Glutamatergic neuron (in vitro differentiated cells): ENCODE measurements at regions not wholly inside any gene's neighbourhood (a gene's known extent, or its start where the extent isn't known, plus 50 kb on each side); places are given as distances from the start of the nearest gene placed in this dataset.
A peak's percentile ranks its signal among the peaks of the same experiment; 100 is the strongest.

Source experiments
- DNase-seq: peaks from one replicate; pipeline ENCODE4 v3.0.0; 2022
- H3K27ac Mint-ChIP-seq: one replicate; pipeline ENCODE4 v1.8.0; 2020; ENCODE audit warnings: mild to moderate bottlenecking, mixed read lengths, inconsistent platforms; ENCODE audit not compliant: unreplicated experiment
- H3K27me3 Mint-ChIP-seq: one replicate; pipeline ENCODE4 v1.8.0; 2020; ENCODE audit warnings: mild to moderate bottlenecking, moderate library complexity, mixed read lengths, inconsistent platforms; ENCODE audit not compliant: unreplicated experiment
- H3K36me3 Mint-ChIP-seq: one replicate; pipeline ENCODE4 v1.8.0; 2020; ENCODE audit warnings: mild to moderate bottlenecking, mixed read lengths, inconsistent platforms; ENCODE audit not compliant: unreplicated experiment
- H3K4me1 Mint-ChIP-seq: one replicate; pipeline ENCODE4 v1.8.0; 2020; ENCODE audit warnings: mild to moderate bottlenecking, low read depth, mixed read lengths, inconsistent platforms; ENCODE audit not compliant: unreplicated experiment
- H3K4me3 Mint-ChIP-seq: one replicate; pipeline ENCODE4 v1.8.0; 2020; ENCODE audit warnings: mild to moderate bottlenecking, mixed read lengths, inconsistent platforms; ENCODE audit not compliant: unreplicated experiment
- H3K9me3 Mint-ChIP-seq: one replicate; pipeline ENCODE4 v1.8.0; 2020; ENCODE audit warnings: mild to moderate bottlenecking, moderate library complexity, mixed read lengths, inconsistent platforms; ENCODE audit not compliant: unreplicated experiment
- CTCF ChIP-seq: fragments of 200-600 bp; sonication (generic); IDR thresholded peaks from one replicate; pipeline ENCODE4 v1.5.0; 2021; ENCODE audit not compliant: partially characterized antibody, unreplicated experiment

DNA sequence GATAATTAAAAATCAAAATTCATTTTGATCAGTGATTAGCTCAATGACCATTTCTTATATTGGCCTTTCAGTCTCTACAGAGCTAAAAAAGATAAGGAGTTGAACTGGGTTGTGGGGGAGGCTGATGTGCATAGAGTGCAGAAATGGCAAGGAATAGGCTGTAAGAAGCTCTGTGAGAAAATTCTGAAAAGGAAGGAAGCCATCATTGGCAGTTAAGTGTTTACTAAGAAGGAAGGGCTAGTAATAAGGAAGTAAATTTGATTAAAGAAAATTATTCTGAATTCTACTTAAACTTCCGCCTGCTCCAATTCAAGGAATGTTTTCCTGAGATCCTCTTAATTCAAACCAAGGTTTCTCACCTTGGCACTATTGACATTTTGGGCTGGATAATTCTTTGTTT is 187.5 kb downstream of the MZT1 start:
- no peak for DNase-seq

DNA sequence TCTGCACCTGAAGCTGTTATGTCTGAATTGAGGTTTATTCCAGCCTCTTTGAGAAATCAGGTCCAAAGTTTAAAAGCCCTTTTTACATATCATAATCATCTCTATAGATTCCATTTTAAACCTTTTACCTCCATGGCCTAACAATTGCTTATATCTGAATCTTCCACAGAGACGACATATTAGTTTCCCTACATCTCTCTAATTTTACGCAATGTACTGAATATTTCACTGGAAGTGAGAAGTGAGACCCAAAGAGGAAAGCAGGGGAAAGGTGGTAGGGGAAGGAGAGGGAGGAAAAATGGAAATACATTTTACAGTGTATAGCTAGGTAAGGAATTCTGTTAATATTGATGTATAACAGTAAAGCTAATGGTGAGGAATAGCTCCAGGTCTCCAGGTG is 189.6 kb downstream of the MZT1 start:
- no peaks in the 10 kb centered on the region for H3K36me3 Mint-ChIP-seq
- no peak for DNase-seq
- peaks cover 4% of the 10 kb centered on the region for H3K9me3 Mint-ChIP-seq
- no peak overlapping the region for H3K27ac Mint-ChIP-seq
- no peak for TF ChIP-seq CTCF
- H3K27me3 Mint-ChIP-seq = peaks cover 9% of the 10 kb centered on the region
- H3K4me3 Mint-ChIP-seq = no peak overlapping the region
- peaks cover 42% of the 10 kb centered on the region for H3K4me1 Mint-ChIP-seq

More for the DNA sequence above, 187.5 kb downstream of the MZT1 start:
- no peak overlapping the region for H3K27ac Mint-ChIP-seq
- H3K9me3 Mint-ChIP-seq = peaks cover 2% of the 10 kb centered on the region
- H3K4me3 Mint-ChIP-seq = no peak overlapping the region
- TF ChIP-seq CTCF = no peak
- no peaks in the 10 kb centered on the region for H3K36me3 Mint-ChIP-seq
- H3K27me3 Mint-ChIP-seq = peaks cover 4% of the 10 kb centered on the region
- H3K4me1 Mint-ChIP-seq = peaks cover 22% of the 10 kb centered on the region

DNA sequence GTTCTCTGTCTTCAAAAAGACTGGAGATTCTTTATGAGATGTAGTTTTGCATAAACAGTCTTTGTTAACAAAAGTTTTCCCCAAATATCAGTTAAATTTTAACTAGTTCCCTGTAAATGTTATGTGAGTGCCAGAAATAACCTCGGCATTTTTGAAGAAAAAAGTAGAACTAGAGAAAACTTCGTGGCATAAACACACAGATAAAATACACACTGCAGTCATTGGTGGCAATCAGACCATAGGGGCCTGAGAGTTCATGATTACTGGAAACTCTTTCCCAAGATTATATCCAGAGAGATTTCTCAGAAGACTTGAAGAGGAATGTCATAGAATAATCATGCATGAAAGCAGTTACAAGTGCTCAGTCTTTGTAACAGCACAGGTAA is 190.0 kb downstream of the MZT1 start:
- H3K9me3 Mint-ChIP-seq = peaks cover 4% of the 10 kb centered on the region
- H3K4me3 Mint-ChIP-seq = no peak overlapping the region
- peaks cover 42% of the 10 kb centered on the region for H3K4me1 Mint-ChIP-seq
- no peak for DNase-seq
- TF ChIP-seq CTCF = no peak
- H3K27me3 Mint-ChIP-seq = peaks cover 9% of the 10 kb centered on the region
- no peak overlapping the region for H3K27ac Mint-ChIP-seq
- no peaks in the 10 kb centered on the region for H3K36me3 Mint-ChIP-seq

DNA sequence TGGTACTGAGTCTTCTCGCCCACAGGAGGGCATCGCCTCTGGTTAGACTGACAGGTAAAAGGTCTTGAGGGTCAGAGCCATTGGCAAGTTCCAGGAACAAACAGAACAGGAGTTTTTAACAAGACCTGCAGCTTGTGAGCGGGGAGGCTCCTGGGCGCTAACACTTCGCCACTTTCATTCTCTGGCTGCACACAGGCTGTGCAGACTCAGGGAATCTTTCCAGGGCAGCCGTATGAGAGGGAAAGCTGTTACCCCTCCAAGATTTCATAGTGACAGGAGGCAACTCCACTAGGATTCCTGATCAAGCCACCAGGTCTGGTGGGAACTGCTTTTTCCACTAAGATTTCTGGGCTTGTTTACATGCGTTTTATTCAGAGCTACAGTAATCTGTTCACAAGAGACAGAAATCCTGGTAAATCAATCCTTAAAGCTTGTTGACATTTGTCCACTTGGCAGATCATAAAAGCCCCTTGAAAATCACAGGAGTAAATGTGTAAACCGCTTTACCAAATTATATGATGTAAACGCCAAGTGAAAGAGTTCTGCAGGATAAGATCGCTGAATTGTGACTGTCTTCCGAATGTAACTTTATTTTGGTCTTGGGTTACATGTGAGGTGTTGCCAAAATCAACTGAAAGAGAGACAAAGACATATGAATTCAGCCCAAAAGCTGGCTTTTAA is 190.6 kb downstream of the MZT1 start:
- peaks cover 42% of the 10 kb centered on the region for H3K4me1 Mint-ChIP-seq
- no peaks in the 10 kb centered on the region for H3K36me3 Mint-ChIP-seq
- H3K4me3 Mint-ChIP-seq = no peak overlapping the region
- peak overlapping the region; percentile 55 for H3K27ac Mint-ChIP-seq
- H3K27me3 Mint-ChIP-seq = peaks cover 5% of the 10 kb centered on the region
- H3K9me3 Mint-ChIP-seq = peaks cover 4% of the 10 kb centered on the region
- no peak for DNase-seq
- no peak for TF ChIP-seq CTCF

DNA sequence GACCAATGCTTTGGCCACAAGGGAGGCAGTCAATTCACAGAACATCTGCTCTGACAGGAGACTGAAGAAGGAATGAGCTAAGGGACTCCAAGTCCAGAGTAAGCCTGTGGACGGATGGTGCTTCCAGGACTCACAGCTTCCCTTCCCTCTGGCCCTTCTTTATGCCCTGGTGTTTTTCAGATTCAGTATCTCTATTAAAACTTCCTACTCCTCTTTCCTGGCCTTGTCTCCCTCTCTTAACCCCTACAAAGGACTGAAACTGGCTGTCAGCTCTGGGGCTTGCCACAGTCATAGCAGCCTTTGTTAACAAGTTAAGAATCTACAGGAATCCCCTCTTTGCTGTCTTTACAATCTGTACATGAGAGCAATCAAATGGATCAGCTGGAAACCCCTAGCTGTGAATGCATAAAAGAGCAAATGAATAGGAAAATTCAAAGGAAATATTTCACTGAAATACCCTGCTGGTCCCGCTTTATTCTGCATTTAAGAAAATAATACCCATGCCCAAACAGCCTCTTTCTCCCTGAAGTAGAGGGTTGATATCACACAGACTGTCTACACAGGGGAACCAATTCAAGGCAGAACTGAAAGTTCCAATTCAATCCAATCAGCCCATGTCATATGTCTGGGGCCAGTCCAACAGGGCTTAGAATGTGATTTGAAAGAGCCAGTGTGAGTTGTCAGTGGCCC is 192.3 kb downstream of the MZT1 start:
- DNase-seq = peak; percentile 17
- Mint-ChIP-seq H3K27me3 (peaks cover 5% of the 10 kb centered on the region), H3K27ac (peak overlapping the region; percentile 93)

More for the DNA sequence above, 192.3 kb downstream of the MZT1 start:
- no peak for TF ChIP-seq CTCF
- Mint-ChIP-seq H3K9me3 (peaks cover 7% of the 10 kb centered on the region), H3K36me3 (no peaks in the 10 kb centered on the region), H3K4me3 (peak overlapping the region; percentile 17), H3K4me1 (peaks cover 44% of the 10 kb centered on the region)
